Inflammatory macrophage treated with lipopolysaccharide for 4 hours (primary cell): ENCODE measurements at regions not wholly inside any gene's neighbourhood (a gene's known extent, or its start where the extent isn't known, plus 50 kb on each side); places are given as distances from the start of the nearest gene placed in this dataset.
A peak's percentile ranks its signal among the peaks of the same experiment; 100 is the strongest.

Experiments
- DNase-seq: peaks from one replicate; pipeline ENCODE4 v3.0.0-alpha.2; 2020

- no peak for DNase-seq
These were observed 245.5 kb downstream of the PHLDA1 start for GRCh38 chr12:75786070-75786469.

- no peak for DNase-seq
These were observed 247.0 kb downstream of the PHLDA1 start for GRCh38 chr12:75784591-75784990.

- DNase-seq = no peak
These were observed 248.3 kb downstream of the PHLDA1 start for GRCh38 chr12:75783093-75783877.

- no peak for DNase-seq
These were observed 249.5 kb downstream of the PHLDA1 start for GRCh38 chr12:75782069-75782581.

- DNase-seq = no peak
These were observed 250.0 kb downstream of the PHLDA1 start for GRCh38 chr12:75781532-75782046.

- DNase-seq = no peak
These were observed 251.6 kb downstream of the PHLDA1 start for GRCh38 chr12:75779891-75780496.

GRCh38 chr12:75774261-75775052 lies 257.1 kb downstream of the PHLDA1 start:
- DNase-seq = no peak

- no peak for DNase-seq
These were observed 258.2 kb downstream of the PHLDA1 start for GRCh38 chr12:75773377-75773776.

GRCh38 chr12:75771023-75771422 lies 259.6 kb upstream of the KRR1 start:
- no peak for DNase-seq

GRCh38 chr12:75767957-75768356 lies 256.5 kb upstream of the KRR1 start:
- DNase-seq = no peak

GRCh38 chr12:75766263-75767160 lies 255.1 kb upstream of the KRR1 start:
- DNase-seq = no peak

- DNase-seq = no peak
These were observed 254.0 kb upstream of the KRR1 start for GRCh38 chr12:75765170-75766059.

GRCh38 chr12:75764091-75764841 lies 252.9 kb upstream of the KRR1 start:
- no peak for DNase-seq

- DNase-seq = no peak
These were observed 249.3 kb upstream of the KRR1 start for GRCh38 chr12:75760573-75761294.

GRCh38 chr12:75759842-75760572 lies 248.6 kb upstream of the KRR1 start:
- DNase-seq = peak; percentile 9

- DNase-seq = no peak
These were observed 247.8 kb upstream of the KRR1 start for GRCh38 chr12:75759196-75759595.

- no peak for DNase-seq
These were observed 245.4 kb upstream of the KRR1 start for GRCh38 chr12:75756771-75757170.

- no peak for DNase-seq
These were observed 244.7 kb upstream of the KRR1 start for GRCh38 chr12:75756111-75756510.

- DNase-seq = no peak
These were observed 243.3 kb upstream of the KRR1 start for GRCh38 chr12:75754698-75755097.
